ENCODE measurements at regions not wholly inside any gene's neighbourhood (a gene's known extent, or its start where the extent isn't known, plus 50 kb on each side); places are given as distances from the start of the nearest gene placed in this dataset.

DNA sequence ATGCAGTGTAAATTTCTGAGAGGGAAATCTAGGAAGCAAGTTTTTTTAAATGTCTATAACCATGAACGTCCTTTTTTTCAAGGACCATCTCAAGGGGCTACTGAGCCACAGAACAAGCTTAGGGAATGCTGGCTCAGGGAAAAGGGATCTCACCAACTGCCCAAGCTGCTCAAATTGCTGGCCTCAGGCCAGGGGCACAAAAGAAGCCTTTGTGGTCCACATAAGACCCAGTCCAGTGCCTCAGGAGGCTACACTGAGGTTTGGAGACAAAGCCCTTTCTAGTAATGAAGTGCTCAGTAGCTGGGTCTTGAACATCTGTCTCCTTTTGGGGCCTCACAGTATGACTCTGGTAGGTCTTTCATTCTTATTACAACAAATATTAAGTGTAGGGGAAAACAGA, 305.5 kb downstream of the RAB28 start:
- no peaks in the 10 kb centered on the region for H3K9me3 ChIP-seq (ENCODE audit: low read length)
- Mint-ChIP-seq H3K4me3 (no peak overlapping the region), H3K36me3 (peaks cover 0 to 3% (median 0%) of the 10 kb centered on the region in 3 donors), H3K27ac (no peak overlapping the region), H3K9me3 (peaks cover 0 to 5% (median 0%) of the 10 kb centered on the region in 5 donors), H3K27me3 (no peaks in the 10 kb centered on the region), H3K4me1 (no peaks in the 10 kb centered on the region)
- H3K27me3 ChIP-seq (ENCODE audit: insufficient read depth, low read length, poor library complexity, severe bottlenecking), result no peaks in the 10 kb centered on the region
- H3K36me3 ChIP-seq (ENCODE audit: insufficient read depth, low read length), result no peaks in the 10 kb centered on the region
- H3K4me1 ChIP-seq (ENCODE audit: insufficient read depth, low read length), result no peaks in the 10 kb centered on the region
- H3K27ac ChIP-seq (ENCODE audit: low read depth, low read length), result no peak overlapping the region
- POLR2A ChIA-PET, result no interaction called here
- no peak for DNase-seq
- CTCF ChIA-PET, result interaction anchor here (0.5 kb wide), 1 partner anchor 1082 kb away, joined by 3 read pairs; no protein-coding TSS in a partner anchor
- H3K4me3 ChIP-seq (ENCODE audit: low read length), result no peak overlapping the region

DNA sequence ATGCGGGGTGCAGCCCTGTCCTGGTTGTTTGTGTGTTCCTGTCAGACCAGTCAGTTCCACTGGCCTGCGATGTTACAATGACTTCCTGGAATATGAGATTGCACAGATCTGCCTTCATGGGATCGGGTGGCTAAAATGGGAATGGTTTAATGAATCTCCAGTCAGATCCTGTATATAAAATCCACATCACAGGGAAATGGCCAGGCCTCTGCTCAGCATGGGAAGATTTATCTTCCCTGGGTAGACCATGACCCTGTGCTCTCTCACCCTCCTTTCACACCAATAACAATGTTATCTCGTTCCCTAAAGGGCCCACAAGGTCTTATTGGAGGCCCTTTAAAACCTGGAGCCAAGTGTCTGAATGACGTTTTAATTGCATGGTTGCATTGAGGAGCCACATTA, 307.4 kb downstream of the RAB28 start:
- H3K36me3 Mint-ChIP-seq, result peaks cover 0 to 3% (median 0%) of the 10 kb centered on the region in 3 donors
- no peak for DNase-seq
- no peaks in the 10 kb centered on the region for H3K9me3 ChIP-seq (ENCODE audit: low read length)
- no peak overlapping the region for H3K27ac Mint-ChIP-seq
- no peaks in the 10 kb centered on the region for H3K27me3 ChIP-seq (ENCODE audit: insufficient read depth, low read length, poor library complexity, severe bottlenecking)
- ChIA-PET CTCF (no interaction called here), POLR2A (no interaction called here)
- H3K9me3 Mint-ChIP-seq, result peaks cover 0 to 5% (median 0%) of the 10 kb centered on the region in 5 donors
- H3K4me3 ChIP-seq (ENCODE audit: low read length), result no peak overlapping the region
- no peaks in the 10 kb centered on the region for H3K4me1 Mint-ChIP-seq
- no peak overlapping the region for H3K4me3 Mint-ChIP-seq
- H3K27me3 Mint-ChIP-seq, result no peaks in the 10 kb centered on the region
- H3K4me1 ChIP-seq (ENCODE audit: insufficient read depth, low read length), result no peaks in the 10 kb centered on the region
- H3K27ac ChIP-seq (ENCODE audit: low read depth, low read length), result no peak overlapping the region
- no peaks in the 10 kb centered on the region for H3K36me3 ChIP-seq (ENCODE audit: insufficient read depth, low read length)

GRCh38 chr4:13174926-13175325, 309.2 kb downstream of the RAB28 start:
- peaks cover 0 to 5% (median 0%) of the 10 kb centered on the region in 5 donors for H3K9me3 Mint-ChIP-seq
- Histone ChIP-seq H3K9me3 (ENCODE audit: low read length) (no peaks in the 10 kb centered on the region), H3K4me1 (ENCODE audit: insufficient read depth, low read length) (no peaks in the 10 kb centered on the region), H3K36me3 (ENCODE audit: insufficient read depth, low read length) (no peaks in the 10 kb centered on the region), H3K27ac (ENCODE audit: low read depth, low read length) (no peak overlapping the region), H3K4me3 (ENCODE audit: low read length) (no peak overlapping the region), H3K27me3 (ENCODE audit: insufficient read depth, low read length, poor library complexity, severe bottlenecking) (no peaks in the 10 kb centered on the region)
- no peak overlapping the region for H3K4me3 Mint-ChIP-seq
- H3K4me1 Mint-ChIP-seq, result no peaks in the 10 kb centered on the region
- CTCF ChIA-PET, result no interaction called here
- H3K27ac Mint-ChIP-seq, result no peak overlapping the region
- POLR2A ChIA-PET, result no interaction called here
- H3K36me3 Mint-ChIP-seq, result peaks cover 0 to 3% (median 0%) of the 10 kb centered on the region in 3 donors
- DNase-seq, result no peak
- H3K27me3 Mint-ChIP-seq, result no peaks in the 10 kb centered on the region

DNA sequence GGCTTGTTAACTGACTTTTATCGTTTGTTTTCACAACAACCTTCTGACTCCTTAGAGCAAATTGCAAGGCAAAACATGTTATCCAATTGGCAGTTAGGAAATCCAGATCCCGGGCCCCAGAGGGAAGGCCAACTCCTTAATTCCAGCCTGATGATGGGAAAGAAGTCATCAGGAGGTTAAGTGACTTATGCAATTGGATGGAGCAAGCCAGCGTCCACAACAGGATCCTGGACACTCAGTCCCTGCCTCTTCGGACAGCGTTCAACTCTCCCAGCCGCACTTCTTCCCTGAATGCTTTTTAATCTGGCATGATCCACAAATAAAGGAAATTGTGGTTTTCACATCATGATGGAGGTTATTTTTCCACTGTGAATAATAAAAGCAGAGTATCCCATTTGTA, 310.1 kb downstream of the RAB28 start:
- no peak overlapping the region for H3K27ac ChIP-seq (ENCODE audit: low read depth, low read length)
- no peak for DNase-seq
- Mint-ChIP-seq H3K9me3 (peaks cover 0 to 5% (median 0%) of the 10 kb centered on the region in 5 donors), H3K27me3 (no peaks in the 10 kb centered on the region), H3K27ac (no peak overlapping the region), H3K4me3 (no peak overlapping the region), H3K36me3 (peaks cover 0 to 3% (median 0%) of the 10 kb centered on the region in 3 donors), H3K4me1 (no peaks in the 10 kb centered on the region)
- POLR2A ChIA-PET, result no interaction called here
- CTCF ChIA-PET, result no interaction called here
- H3K36me3 ChIP-seq (ENCODE audit: insufficient read depth, low read length), result no peaks in the 10 kb centered on the region
- no peaks in the 10 kb centered on the region for H3K27me3 ChIP-seq (ENCODE audit: insufficient read depth, low read length, poor library complexity, severe bottlenecking)
- H3K4me1 ChIP-seq (ENCODE audit: insufficient read depth, low read length), result no peaks in the 10 kb centered on the region
- H3K9me3 ChIP-seq (ENCODE audit: low read length), result no peaks in the 10 kb centered on the region
- no peak overlapping the region for H3K4me3 ChIP-seq (ENCODE audit: low read length)

DNA sequence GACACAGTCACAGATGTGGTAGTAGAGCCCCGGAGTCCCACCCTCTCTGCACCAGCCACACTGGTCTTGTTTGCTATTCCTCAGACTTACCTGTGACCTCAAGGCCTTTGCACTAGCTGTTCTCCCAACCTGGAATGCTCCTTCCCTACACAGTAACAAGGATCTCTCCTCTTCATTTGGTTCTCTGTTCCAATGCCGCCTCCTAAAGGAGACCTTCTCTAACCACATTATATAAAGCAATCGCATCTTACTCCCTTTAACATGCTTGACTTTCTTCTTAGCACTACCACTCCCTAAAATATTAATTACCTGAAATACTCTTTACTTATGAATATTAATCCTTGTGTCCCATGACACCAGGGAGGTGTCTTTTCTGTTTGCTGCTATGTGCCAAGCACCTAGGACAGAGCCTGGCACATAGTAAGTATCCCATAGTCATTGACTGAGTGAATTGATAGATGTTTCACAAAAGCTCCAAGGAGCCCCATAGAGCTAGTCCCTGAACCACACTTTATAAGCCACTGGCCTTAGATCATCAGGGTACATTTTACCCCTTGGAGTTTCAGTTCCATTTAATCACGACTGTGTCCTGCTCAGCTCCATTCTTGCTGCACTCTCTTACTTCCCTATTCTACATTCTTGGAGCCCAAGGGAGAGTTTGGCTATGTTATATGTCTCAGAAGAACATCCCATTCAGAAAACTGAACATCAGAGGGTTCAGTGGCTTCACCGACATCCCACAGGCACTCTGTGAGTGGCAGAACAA, 312.7 kb downstream of the RAB28 start:
- ChIA-PET POLR2A (no interaction called here), CTCF (no interaction called here)
- no peak for DNase-seq

GRCh38 chr4:13169731-13170525, 314.2 kb downstream of the RAB28 start:
- H3K36me3 ChIP-seq (ENCODE audit: insufficient read depth, low read length), result no peaks in the 10 kb centered on the region
- H3K4me1 ChIP-seq (ENCODE audit: insufficient read depth, low read length), result no peaks in the 10 kb centered on the region
- Mint-ChIP-seq H3K4me1 (no peaks in the 10 kb centered on the region), H3K27ac (no peak overlapping the region), H3K9me3 (no peaks in the 10 kb centered on the region), H3K36me3 (peaks cover 0 to 6% (median 0%) of the 10 kb centered on the region in 3 donors), H3K4me3 (no peak overlapping the region), H3K27me3 (no peaks in the 10 kb centered on the region)
- H3K27ac ChIP-seq (ENCODE audit: low read depth, low read length), result no peak overlapping the region
- no peak overlapping the region for H3K4me3 ChIP-seq (ENCODE audit: low read length)
- CTCF ChIA-PET, result no interaction called here
- DNase-seq, result no peak
- no peaks in the 10 kb centered on the region for H3K27me3 ChIP-seq (ENCODE audit: insufficient read depth, low read length, poor library complexity, severe bottlenecking)
- POLR2A ChIA-PET, result no interaction called here
- H3K9me3 ChIP-seq (ENCODE audit: low read length), result no peaks in the 10 kb centered on the region

More for the DNA sequence above, 312.7 kb downstream of the RAB28 start:
- Histone ChIP-seq H3K27ac (ENCODE audit: low read depth, low read length) (no peak overlapping the region), H3K9me3 (ENCODE audit: low read length) (no peaks in the 10 kb centered on the region), H3K4me3 (ENCODE audit: low read length) (no peak overlapping the region), H3K36me3 (ENCODE audit: insufficient read depth, low read length) (no peaks in the 10 kb centered on the region), H3K4me1 (ENCODE audit: insufficient read depth, low read length) (no peaks in the 10 kb centered on the region), H3K27me3 (ENCODE audit: insufficient read depth, low read length, poor library complexity, severe bottlenecking) (no peaks in the 10 kb centered on the region)
- Mint-ChIP-seq H3K9me3 (peaks cover 0 to 5% (median 0%) of the 10 kb centered on the region in 5 donors), H3K36me3 (peaks cover 0 to 6% (median 3%) of the 10 kb centered on the region in 3 donors), H3K27ac (no peak overlapping the region), H3K4me1 (no peaks in the 10 kb centered on the region), H3K4me3 (no peak overlapping the region), H3K27me3 (no peaks in the 10 kb centered on the region)

- no peak overlapping the region for H3K27ac ChIP-seq (ENCODE audit: low read depth, low read length)
- CTCF ChIA-PET, result no interaction called here
- H3K4me1 Mint-ChIP-seq, result no peaks in the 10 kb centered on the region
These were observed 315.8 kb downstream of the RAB28 start for GRCh38 chr4:13168326-13168725.

GRCh38 chr4:13166214-13166613, 317.9 kb downstream of the RAB28 start:
- Histone ChIP-seq H3K27me3 (ENCODE audit: insufficient read depth, low read length, poor library complexity, severe bottlenecking) (no peaks in the 10 kb centered on the region), H3K9me3 (ENCODE audit: low read length) (no peaks in the 10 kb centered on the region), H3K4me1 (ENCODE audit: insufficient read depth, low read length) (no peaks in the 10 kb centered on the region), H3K4me3 (ENCODE audit: low read length) (no peak overlapping the region), H3K27ac (ENCODE audit: low read depth, low read length) (no peak overlapping the region), H3K36me3 (ENCODE audit: insufficient read depth, low read length) (no peaks in the 10 kb centered on the region)
- Mint-ChIP-seq H3K9me3 (peaks cover 0 to 2% (median 0%) of the 10 kb centered on the region in 5 donors), H3K27ac (no peak overlapping the region), H3K4me1 (no peaks in the 10 kb centered on the region), H3K36me3 (peaks cover 0 to 6% (median 1%) of the 10 kb centered on the region in 3 donors), H3K27me3 (no peaks in the 10 kb centered on the region), H3K4me3 (no peak overlapping the region)
- CTCF ChIA-PET, result no interaction called here
- POLR2A ChIA-PET, result no interaction called here
- DNase-seq, result no peak

More at GRCh38 chr4:13168326-13168725, 315.8 kb downstream of the RAB28 start:
- H3K36me3 ChIP-seq (ENCODE audit: insufficient read depth, low read length), result no peaks in the 10 kb centered on the region
- no peak overlapping the region for H3K4me3 ChIP-seq (ENCODE audit: low read length)
- no peaks in the 10 kb centered on the region for H3K9me3 ChIP-seq (ENCODE audit: low read length)
- POLR2A ChIA-PET, result no interaction called here
- H3K4me1 ChIP-seq (ENCODE audit: insufficient read depth, low read length), result no peaks in the 10 kb centered on the region
- H3K36me3 Mint-ChIP-seq, result peaks cover 0 to 6% (median 1%) of the 10 kb centered on the region in 3 donors
- no peaks in the 10 kb centered on the region for H3K27me3 Mint-ChIP-seq
- no peak overlapping the region for H3K27ac Mint-ChIP-seq
- peaks cover 0 to 2% (median 0%) of the 10 kb centered on the region in 5 donors for H3K9me3 Mint-ChIP-seq
- no peak for DNase-seq
- H3K27me3 ChIP-seq (ENCODE audit: insufficient read depth, low read length, poor library complexity, severe bottlenecking), result no peaks in the 10 kb centered on the region
- H3K4me3 Mint-ChIP-seq, result no peak overlapping the region
